HL-60 (cell line): ENCODE measurements at regions not wholly inside any gene's neighbourhood (a gene's known extent, or its start where the extent isn't known, plus 50 kb on each side); places are given as distances from the start of the nearest gene placed in this dataset.

Source experiments
- POLR2AphosphoS5 ChIP-seq: IDR thresholded peaks from 2 replicates; pipeline ENCODE4 v1.6.1; 2012; ENCODE audit warnings: low read depth
- TF ChIP-seq, protein P1 (sequence below): IDR thresholded peaks from one replicate; pipeline ENCODE4 v1.5.1; 2011; ENCODE audit warnings: low read length, control low read depth, inconsistent platforms; ENCODE audit not compliant: insufficient read depth

DNA sequence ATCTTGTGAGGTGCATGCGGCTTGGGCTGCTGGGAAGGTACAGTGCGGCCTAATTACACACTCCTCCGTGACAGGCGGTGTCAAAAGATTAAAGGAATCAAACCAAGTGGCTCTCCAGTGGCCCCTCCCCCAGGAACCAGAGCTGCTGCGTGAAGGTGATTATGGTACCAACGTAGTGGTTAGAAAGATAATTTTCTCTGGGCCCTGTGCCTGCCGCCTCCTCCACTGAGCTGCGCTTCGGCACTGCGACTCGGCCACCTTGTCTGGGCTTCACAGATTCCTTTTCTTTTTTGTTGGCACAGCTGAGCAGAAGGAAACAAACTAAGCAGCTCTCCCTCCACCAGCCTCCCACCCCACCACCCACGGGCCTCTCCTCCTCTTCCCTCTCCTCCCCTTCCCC, 113.2 kb upstream of the SDK2 start:
- TF ChIP-seq, protein P1, sequence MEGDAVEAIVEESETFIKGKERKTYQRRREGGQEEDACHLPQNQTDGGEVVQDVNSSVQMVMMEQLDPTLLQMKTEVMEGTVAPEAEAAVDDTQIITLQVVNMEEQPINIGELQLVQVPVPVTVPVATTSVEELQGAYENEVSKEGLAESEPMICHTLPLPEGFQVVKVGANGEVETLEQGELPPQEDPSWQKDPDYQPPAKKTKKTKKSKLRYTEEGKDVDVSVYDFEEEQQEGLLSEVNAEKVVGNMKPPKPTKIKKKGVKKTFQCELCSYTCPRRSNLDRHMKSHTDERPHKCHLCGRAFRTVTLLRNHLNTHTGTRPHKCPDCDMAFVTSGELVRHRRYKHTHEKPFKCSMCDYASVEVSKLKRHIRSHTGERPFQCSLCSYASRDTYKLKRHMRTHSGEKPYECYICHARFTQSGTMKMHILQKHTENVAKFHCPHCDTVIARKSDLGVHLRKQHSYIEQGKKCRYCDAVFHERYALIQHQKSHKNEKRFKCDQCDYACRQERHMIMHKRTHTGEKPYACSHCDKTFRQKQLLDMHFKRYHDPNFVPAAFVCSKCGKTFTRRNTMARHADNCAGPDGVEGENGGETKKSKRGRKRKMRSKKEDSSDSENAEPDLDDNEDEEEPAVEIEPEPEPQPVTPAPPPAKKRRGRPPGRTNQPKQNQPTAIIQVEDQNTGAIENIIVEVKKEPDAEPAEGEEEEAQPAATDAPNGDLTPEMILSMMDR = no peak
- TF ChIP-seq POLR2AphosphoS5 = no peak
